ENCODE measurements at regions not wholly inside any gene's neighbourhood (a gene's known extent, or its start where the extent isn't known, plus 50 kb on each side); places are given as distances from the start of the nearest gene placed in this dataset.

GRCh38 chr12:69157023-69157655, 82.2 kb upstream of the CPSF6 start:
- Histone ChIP-seq H3K9me3 (no peaks in the 10 kb centered on the region), H3K4me1 (no peaks in the 10 kb centered on the region), H3K36me3 (no peaks in the 10 kb centered on the region), H3K4me3 (no peak overlapping the region), H3K27me3 (no peaks in the 10 kb centered on the region), H3K27ac (no peak overlapping the region)
- TF ChIP-seq POLR2A (IDR thresholded peaks at IDR 0.05) (no peak), CTCF (IDR thresholded peaks at IDR 0.05 in 4 of 5, conservative IDR thresholded peaks at IDR 0.05 in 1 of 5) (peak in 4 of 5 experiments; percentile 46 to 87 (median 63))
- peak; percentile 34 to 45 for DNase-seq
- in situ Hi-C loops (cut with MboI; ENCODE audit: low sequenced_read_pairs in 4 of 4) (loop anchor here in 1 of 4 donors (10.0 kb wide), 1 partner anchor 98 kb away; no protein-coding TSS in a partner anchor), intact Hi-C loops (cut with DNase I; ENCODE audit: low total_unique reads) (no loop called here)
- peak in 1 of 2 donors; percentile 77 for ATAC-seq

GRCh38 chr12:69161829-69162228, 77.5 kb upstream of the CPSF6 start:
- intact Hi-C loops (cut with DNase I; ENCODE audit: low total_unique reads) (no loop called here), in situ Hi-C loops (cut with MboI; ENCODE audit: low sequenced_read_pairs in 4 of 4) (no loop called here)
- no peaks in the 10 kb centered on the region for H3K36me3 ChIP-seq
- no peaks in the 10 kb centered on the region for H3K4me1 ChIP-seq
- H3K9me3 ChIP-seq: no peaks in the 10 kb centered on the region
- H3K4me3 ChIP-seq: no peak overlapping the region
- H3K27ac ChIP-seq: no peak overlapping the region
- DNase-seq: no peak
- H3K27me3 ChIP-seq: no peaks in the 10 kb centered on the region
- TF ChIP-seq CTCF (IDR thresholded peaks at IDR 0.05 in 4 of 5, conservative IDR thresholded peaks at IDR 0.05 in 1 of 5): no peak
- no peak for TF ChIP-seq POLR2A (IDR thresholded peaks at IDR 0.05)
- no peak for ATAC-seq

GRCh38 chr12:69163681-69164362, 75.5 kb upstream of the CPSF6 start:
- Histone ChIP-seq H3K4me1 (no peaks in the 10 kb centered on the region), H3K4me3 (no peak overlapping the region), H3K27me3 (no peaks in the 10 kb centered on the region), H3K9me3 (no peaks in the 10 kb centered on the region), H3K27ac (no peak overlapping the region), H3K36me3 (no peaks in the 10 kb centered on the region)
- TF ChIP-seq CTCF (IDR thresholded peaks at IDR 0.05 in 4 of 5, conservative IDR thresholded peaks at IDR 0.05 in 1 of 5) (no peak), POLR2A (IDR thresholded peaks at IDR 0.05) (no peak)
- in situ Hi-C loops (cut with MboI; ENCODE audit: low sequenced_read_pairs in 4 of 4): no loop called here
- DNase-seq (no peak), ATAC-seq (no peak)
- intact Hi-C loops (cut with DNase I; ENCODE audit: low total_unique reads): no loop called here

GRCh38 chr12:69167648-69168165, 71.7 kb upstream of the CPSF6 start:
- in situ Hi-C loops (cut with MboI; ENCODE audit: low sequenced_read_pairs in 4 of 4) (no loop called here), intact Hi-C loops (cut with DNase I; ENCODE audit: low total_unique reads) (no loop called here)
- no peaks in the 10 kb centered on the region for H3K36me3 ChIP-seq
- H3K4me1 ChIP-seq: no peaks in the 10 kb centered on the region
- DNase-seq (no peak), ATAC-seq (no peak)
- no peaks in the 10 kb centered on the region for H3K27me3 ChIP-seq
- no peaks in the 10 kb centered on the region for H3K9me3 ChIP-seq
- TF ChIP-seq POLR2A (IDR thresholded peaks at IDR 0.05) (no peak), CTCF (IDR thresholded peaks at IDR 0.05 in 4 of 5, conservative IDR thresholded peaks at IDR 0.05 in 1 of 5) (no peak)
- H3K4me3 ChIP-seq: no peak overlapping the region
- no peak overlapping the region for H3K27ac ChIP-seq
